ENCODE measurements at regions not wholly inside any gene's neighbourhood (a gene's known extent, or its start where the extent isn't known, plus 50 kb on each side); places are given as distances from the start of the nearest gene placed in this dataset.

GRCh38 chr21:35575280-35575915 lies 484.9 kb downstream of the SETD4 start:
- DNase-seq, result no peak

More at GRCh38 chr21:35575280-35575915, 484.9 kb downstream of the SETD4 start:
- Histone ChIP-seq H3K9ac (ENCODE audit: extremely low read depth, insufficient read length, low read length) (no peak overlapping the region), H3K23ac (ENCODE audit: insufficient read length, low read depth, low read length) (no peak overlapping the region), H3K14ac (ENCODE audit: insufficient read depth, low read length) (no peak overlapping the region), H4K5ac (ENCODE audit: insufficient read length, low read depth, low read length) (no peak overlapping the region), H3K23me2 (ENCODE audit: insufficient read length, low read depth, low read length, poor library complexity, severe bottlenecking) (no peaks in the 10 kb centered on the region), H2BK12ac (ENCODE audit: insufficient read length, low read depth, low read length) (no peak overlapping the region), H3K79me2 (ENCODE audit: insufficient read depth, low read length) (no peaks in the 10 kb centered on the region), H2AK5ac (ENCODE audit: insufficient read length, low read length) (no peak overlapping the region), H2BK120ac (ENCODE audit: low read depth, low read length, poor library complexity, severe bottlenecking) (no peak overlapping the region), H3K79me1 (ENCODE audit: insufficient read depth, low read depth, low read length, poor library complexity, severe bottlenecking) (no peaks in the 10 kb centered on the region), H3K27me3 (ENCODE audit: insufficient read depth, low read length) (no peaks in the 10 kb centered on the region), H3K4ac (ENCODE audit: low read depth, low read length) (no peak overlapping the region), H2BK20ac (ENCODE audit: low read depth, low read length, poor library complexity, severe bottlenecking) (no peak overlapping the region), H3K9me3 (ENCODE audit: control insufficient read depth, low read depth, low read length) (no peaks in the 10 kb centered on the region), H3T11ph (ENCODE audit: low read length) (no peak overlapping the region), H2AFZ (ENCODE audit: low read length) (no peak overlapping the region), H3K4me1 (ENCODE audit: insufficient read depth, low read length) (no peaks in the 10 kb centered on the region), H4K20me1 (ENCODE audit: control insufficient read depth, insufficient read depth, insufficient read length) (no peaks in the 10 kb centered on the region), H2BK5ac (ENCODE audit: insufficient read length, low read length) (no peak overlapping the region), H4K8ac (replicated peaks; ENCODE audit: insufficient read length, low read depth, low read length) (no peak overlapping the region), H3K4me2 (ENCODE audit: insufficient read depth, insufficient read length, low read length) (no peak overlapping the region), H2BK15ac (ENCODE audit: low read depth, low read length) (no peak overlapping the region), H3K56ac (ENCODE audit: insufficient read length, low read depth, low read length) (no peak overlapping the region), H3K18ac (ENCODE audit: insufficient read length, low read depth, low read length) (no peak overlapping the region), H4K91ac (ENCODE audit: insufficient read length, low read depth, low read length) (no peak overlapping the region), H3K27ac (ENCODE audit: insufficient read length, low read depth, low read length) (no peak overlapping the region)
- TF ChIP-seq CTCF (conservative IDR thresholded peaks at IDR 0.05), result no peak
- H3K4me3 Mint-ChIP-seq, result no peak overlapping the region
- WGBS (ENCODE audit: extremely low coverage, insufficient read length, low lambda C conversion rate), result no CpG with 5 or more reads among the region's 3 CpGs
- no peaks in the 10 kb centered on the region for H3K36me3 Mint-ChIP-seq (ENCODE audit: insufficient read depth in 1 of 3, low read depth in 3 of 3)
- no peaks in the 10 kb centered on the region for H3K9me3 Mint-ChIP-seq
- H3K27me3 Mint-ChIP-seq (ENCODE audit: low read depth), result no peaks in the 10 kb centered on the region; the same call in 1 of the 2 replicates
- no peak overlapping the region for H3K27ac Mint-ChIP-seq
- peaks cover 0 to 4% of the 10 kb centered on the region in 2 experiments; a peak in 2 of 4 replicates for H3K4me1 Mint-ChIP-seq

Data from H9 (cell line).